HG03571 (cell line): ENCODE measurements at regions not wholly inside any gene's neighbourhood (a gene's known extent, or its start where the extent isn't known, plus 50 kb on each side); places are given as distances from the start of the nearest gene placed in this dataset.
"Not testable (repeated sequence)": the region's sequence is repeated elsewhere in the genome, so short reads cannot be mapped to it uniquely, and the experiment has no call there.

Experiments used
- ATAC-seq: cut with Tn5 transposase; IDR thresholded peaks from one replicate; pipeline ENCODE4 v1.9.1; 2021; ENCODE audit not compliant: unreplicated experiment

DNA sequence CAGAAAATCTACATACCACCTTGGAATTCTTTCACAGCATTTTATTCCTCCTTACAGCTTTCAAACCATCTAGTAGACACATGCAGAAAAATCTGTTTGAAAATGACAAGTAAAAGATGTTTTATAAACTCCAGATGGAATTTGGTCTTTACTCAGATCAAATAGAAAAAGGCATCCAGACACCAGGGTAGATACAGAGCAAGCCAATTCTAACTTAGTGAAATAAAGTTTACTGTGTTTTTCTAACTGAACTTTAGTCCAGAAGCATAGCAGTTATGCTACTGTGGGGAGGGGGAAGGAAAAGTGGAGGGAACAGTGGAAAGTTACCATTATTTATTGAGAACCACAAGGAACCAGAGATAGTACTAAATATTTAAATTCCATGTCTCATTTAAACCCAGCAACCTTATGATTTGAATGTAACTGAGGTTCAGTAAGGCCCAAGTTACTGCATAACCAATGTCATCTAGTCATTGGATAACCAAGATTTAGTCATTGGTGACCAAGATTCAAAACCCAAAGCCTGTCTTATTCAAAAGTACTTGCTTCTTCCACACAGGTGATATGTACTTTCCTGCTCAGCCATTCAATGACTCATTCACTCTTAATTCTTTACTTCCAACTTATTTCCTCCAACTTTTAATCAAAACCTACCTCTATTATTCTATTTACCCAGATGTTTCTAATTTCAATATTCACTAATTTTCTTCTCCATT lies 57.7 kb downstream of the RAD51AP2 start:
- ATAC-seq = no peak

- no peak for ATAC-seq
These were observed 62.9 kb downstream of the RAD51AP2 start for GRCh38 chr2:17455343-17455742.

GRCh38 chr2:17446191-17446590 lies 72.0 kb downstream of the RAD51AP2 start:
- not testable (repeated sequence) for ATAC-seq

- no peak for ATAC-seq
These were observed 72.5 kb downstream of the RAD51AP2 start for GRCh38 chr2:17445744-17446143.

- no peak for ATAC-seq
These were observed 75.9 kb downstream of the RAD51AP2 start for GRCh38 chr2:17442334-17442733.

- no peak for ATAC-seq
These were observed 76.5 kb downstream of the RAD51AP2 start for GRCh38 chr2:17441790-17442189.

DNA sequence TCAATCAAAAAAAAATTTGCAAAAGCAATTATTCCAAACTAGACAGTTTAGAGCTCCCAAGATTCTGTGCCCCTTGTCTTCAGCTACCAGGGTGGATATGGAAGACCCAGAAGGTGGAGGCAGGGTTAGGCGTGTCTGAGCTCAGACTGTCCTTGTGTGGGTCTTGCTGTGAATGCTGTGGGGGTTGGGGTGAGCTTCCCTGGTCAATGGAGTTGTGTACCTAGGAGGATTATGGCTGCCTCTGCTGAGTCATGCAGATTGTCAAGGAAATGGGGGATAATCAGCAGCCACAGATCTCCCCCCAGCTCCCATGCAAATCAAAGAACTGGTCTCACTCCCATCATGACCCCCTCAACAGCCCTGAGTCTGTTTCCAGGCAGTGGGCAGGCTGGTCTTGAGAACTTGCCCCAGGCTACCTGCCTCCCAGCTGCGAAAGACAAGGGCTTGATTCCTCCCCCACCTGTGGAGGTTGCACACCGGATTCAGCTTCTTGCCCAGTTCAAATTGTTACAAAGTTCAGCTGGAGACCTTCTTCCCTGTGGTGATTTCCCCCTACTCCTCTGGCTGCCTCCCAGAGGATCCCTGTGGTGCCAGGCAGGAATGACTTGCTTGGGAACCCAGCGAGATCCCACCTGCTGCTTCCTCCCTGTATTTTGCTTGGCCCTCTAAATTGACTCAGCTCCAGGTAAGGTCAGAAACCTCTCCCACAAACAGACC lies 77.0 kb downstream of the RAD51AP2 start:
- ATAC-seq = no peak

DNA sequence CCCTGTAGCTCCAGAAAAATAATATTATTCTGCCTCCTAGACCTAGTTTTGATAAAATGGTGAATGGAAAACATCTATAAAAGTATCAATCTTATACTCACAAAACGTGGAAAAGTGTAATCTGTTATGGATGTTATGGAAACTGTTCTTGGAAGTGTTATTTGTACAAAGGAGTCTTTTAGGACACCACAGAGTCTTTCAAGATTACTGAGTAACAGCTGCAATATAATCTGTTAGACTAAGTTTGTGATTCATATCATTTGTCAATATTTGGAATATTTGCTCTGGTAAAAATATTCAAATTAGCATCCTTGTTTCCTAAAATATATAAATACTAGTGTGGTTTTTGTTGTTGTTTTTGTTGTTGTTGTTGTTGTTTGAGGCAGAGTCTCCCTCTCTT lies 87.9 kb downstream of the RAD51AP2 start:
- no peak for ATAC-seq

DNA sequence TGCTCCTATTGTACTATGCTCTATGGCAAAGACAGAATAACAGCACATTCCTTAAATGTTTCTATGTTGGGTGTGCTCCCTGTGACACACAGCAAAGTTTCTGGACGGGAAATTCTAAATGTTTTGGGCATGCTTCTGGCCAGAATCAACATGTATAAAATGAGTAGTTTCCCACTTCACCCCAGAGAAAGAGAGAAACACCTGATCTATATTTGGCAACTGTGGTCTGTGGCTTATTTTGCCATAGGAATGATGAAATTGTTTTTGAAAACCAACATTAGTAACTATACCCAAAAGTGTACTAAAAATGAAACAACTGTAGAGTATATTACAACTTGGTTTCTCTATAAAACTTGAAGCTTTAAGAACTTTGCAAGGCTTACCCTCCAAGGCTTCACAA lies 89.1 kb downstream of the RAD51AP2 start:
- ATAC-seq = no peak

- ATAC-seq = no peak
These were observed 90.8 kb downstream of the RAD51AP2 start for GRCh38 chr2:17427401-17427800.

DNA sequence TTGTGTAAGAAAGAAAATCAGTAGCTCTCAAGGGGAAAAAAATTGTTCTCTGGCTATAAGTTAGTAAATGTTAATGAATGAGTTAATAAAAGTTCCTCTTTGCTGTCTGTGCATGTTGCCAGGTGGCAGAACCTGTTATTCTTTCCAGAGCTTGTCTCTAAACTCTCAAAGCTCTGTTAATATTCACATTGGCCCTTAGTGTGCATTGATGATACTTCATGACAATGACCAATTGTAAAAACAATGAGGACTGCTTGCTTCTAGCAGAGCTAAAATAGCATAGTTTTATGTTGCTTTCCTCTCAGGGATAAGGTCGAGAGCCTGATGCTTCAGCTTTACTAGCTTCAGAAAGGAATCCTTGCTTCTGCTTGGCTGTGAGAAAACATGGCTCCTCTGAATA lies 91.5 kb downstream of the RAD51AP2 start:
- ATAC-seq = no peak

DNA sequence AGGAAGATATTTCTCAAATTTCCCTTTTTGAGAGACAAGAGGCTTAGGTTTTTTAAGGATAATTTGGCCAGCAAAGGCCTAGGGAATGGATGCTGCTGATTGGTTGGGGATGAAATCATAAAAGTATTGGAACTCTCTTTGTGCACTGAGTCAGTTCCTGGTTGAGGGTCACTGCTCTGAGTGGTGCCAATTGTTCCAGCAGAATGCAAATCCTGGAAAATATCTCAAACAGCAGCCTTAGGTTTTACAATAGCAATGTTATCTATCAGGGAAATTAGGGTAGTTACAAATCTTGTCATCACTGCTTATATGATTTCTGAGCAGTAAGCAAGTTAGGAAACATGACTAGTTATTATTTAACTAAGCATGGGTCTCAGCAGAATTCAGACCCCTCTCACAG lies 96.2 kb downstream of the RAD51AP2 start:
- no peak for ATAC-seq

- no peak for ATAC-seq
These were observed 101.3 kb downstream of the RAD51AP2 start for GRCh38 chr2:17416884-17417391.

GRCh38 chr2:17413036-17413435 lies 105.2 kb downstream of the RAD51AP2 start:
- ATAC-seq = no peak

GRCh38 chr2:17401096-17401495 lies 117.1 kb downstream of the RAD51AP2 start:
- no peak for ATAC-seq

GRCh38 chr2:17398770-17399169 lies 119.5 kb downstream of the RAD51AP2 start:
- no peak for ATAC-seq

DNA sequence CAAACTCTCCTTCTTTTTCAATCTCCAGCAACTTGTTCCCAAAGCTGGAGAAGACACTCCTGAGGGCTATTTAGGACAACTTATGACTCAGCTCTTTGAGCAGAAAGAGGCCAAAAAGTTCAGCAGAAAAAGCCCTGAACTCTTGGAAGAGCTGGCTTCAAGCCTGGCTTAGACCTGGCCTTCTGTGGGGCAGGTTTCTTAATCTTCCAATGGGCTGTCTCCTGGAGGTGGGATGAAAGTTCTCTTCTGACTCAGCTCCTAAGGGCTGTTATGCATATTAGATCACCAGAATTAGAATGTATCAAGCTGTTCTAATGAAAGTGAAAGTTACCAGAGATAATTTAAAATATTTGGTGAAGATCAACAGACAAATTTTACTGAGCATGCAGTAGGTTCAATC lies 129.4 kb downstream of the RAD51AP2 start:
- no peak for ATAC-seq

GRCh38 chr2:17387591-17387990 lies 130.6 kb downstream of the RAD51AP2 start:
- ATAC-seq = no peak

DNA sequence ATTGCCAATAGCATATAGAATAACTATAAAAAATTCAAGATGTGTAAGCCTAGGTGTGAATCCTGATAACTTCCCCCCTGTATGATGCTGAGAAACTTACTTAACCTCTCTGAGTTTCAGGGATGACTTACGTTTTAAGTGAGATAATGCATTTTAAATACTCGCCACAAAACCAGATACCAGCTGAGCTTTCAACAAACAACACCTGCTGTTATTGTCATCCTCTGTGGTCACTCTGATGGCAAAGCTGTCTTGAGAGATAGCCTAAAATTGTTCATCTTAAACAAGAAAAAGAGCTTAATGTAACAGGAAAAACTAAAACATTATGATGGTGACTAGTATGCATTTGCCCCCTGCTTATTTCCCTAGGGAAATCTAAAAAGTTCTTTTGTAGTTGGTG lies 131.5 kb downstream of the RAD51AP2 start:
- no peak for ATAC-seq

DNA sequence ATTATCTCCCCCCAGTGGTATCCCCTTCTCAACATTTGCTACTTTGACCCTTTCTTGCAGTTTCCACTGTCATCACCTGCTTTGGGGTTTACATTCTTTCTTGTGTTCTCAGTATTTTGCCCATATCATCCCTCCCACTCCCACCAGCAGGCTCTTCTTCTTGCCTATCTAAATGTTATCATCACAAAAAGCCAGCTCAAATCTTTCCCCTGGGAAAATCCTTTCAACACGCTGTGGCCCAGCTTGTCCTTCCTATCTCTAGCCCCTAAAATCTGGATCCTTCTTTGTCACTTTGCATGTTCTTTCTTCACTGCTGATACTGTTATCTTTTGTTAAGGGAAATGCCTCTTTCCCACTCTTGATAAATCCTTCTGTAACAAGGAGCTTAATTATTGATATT lies 138.2 kb downstream of the RAD51AP2 start:
- ATAC-seq = no peak

DNA sequence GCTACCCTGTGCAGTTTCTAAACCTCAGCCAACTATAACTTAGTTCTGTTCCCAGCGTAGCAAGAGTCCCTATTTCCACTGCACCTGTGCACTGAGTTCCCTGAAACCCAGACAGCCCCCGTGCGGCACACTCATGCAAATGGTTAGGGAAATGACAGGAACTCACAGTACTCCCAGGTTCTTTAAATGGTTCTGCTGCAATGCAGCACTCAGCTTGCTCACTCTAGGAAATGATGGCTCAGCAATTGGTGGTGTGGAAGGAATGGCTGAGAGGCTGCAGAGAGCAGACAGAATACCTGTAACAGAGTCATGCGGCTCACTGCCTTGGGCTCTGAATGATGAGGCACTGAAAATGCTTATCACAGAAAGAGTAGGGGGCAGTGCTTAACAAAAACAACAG lies 143.0 kb downstream of the RAD51AP2 start:
- ATAC-seq = no peak

DNA sequence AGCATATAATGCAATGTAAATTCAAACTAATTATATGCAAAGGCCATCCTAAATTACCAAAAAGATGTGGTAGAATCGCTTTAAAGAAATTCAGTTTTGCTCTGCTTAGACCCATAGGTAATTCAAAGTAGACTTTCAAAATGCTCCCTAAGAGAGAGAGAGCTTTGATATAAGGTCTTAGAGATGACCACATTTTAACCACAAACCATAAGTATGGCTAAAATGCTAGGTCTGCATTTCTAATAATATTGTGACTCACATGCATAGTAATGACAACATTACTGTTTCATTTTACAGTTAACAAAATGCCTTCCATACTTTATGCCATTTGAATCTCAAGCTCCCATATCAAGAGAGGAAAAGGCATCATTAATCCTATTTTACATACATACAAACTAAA lies 144.5 kb downstream of the RAD51AP2 start:
- ATAC-seq = no peak
